MV-4-11 (cell line): ENCODE measurements at regions not wholly inside any gene's neighbourhood (a gene's known extent, or its start where the extent isn't known, plus 50 kb on each side); places are given as distances from the start of the nearest gene placed in this dataset.

Source experiments
- DNase-seq: peaks from one replicate; lab custom pipeline; 2025; lab: John Stamatoyannopoulos, UW

GRCh38 chr4:137310593-137311490 lies 221.5 kb downstream of the PCDH18 start:
- DNase-seq, result no peak

- DNase-seq, result no peak
Observed at GRCh38 chr4:137310166-137310565, 222.1 kb downstream of the PCDH18 start.

- no peak for DNase-seq
Observed at GRCh38 chr4:137309424-137309823, 222.9 kb downstream of the PCDH18 start.

GRCh38 chr4:137307806-137308205 lies 224.5 kb downstream of the PCDH18 start:
- DNase-seq, result no peak

GRCh38 chr4:137300776-137301175 lies 231.5 kb downstream of the PCDH18 start:
- DNase-seq, result no peak

GRCh38 chr4:137299281-137299680 lies 233.0 kb downstream of the PCDH18 start:
- no peak for DNase-seq

GRCh38 chr4:137293281-137293680 lies 239.0 kb downstream of the PCDH18 start:
- DNase-seq, result no peak

GRCh38 chr4:137283737-137284136 lies 248.6 kb downstream of the PCDH18 start:
- no peak for DNase-seq

- no peak for DNase-seq
Observed at GRCh38 chr4:137278431-137278830, 253.9 kb downstream of the PCDH18 start.

- no peak for DNase-seq
Observed at GRCh38 chr4:137274404-137274803, 257.9 kb downstream of the PCDH18 start.

GRCh38 chr4:137267024-137267423 lies 265.3 kb downstream of the PCDH18 start:
- no peak for DNase-seq

GRCh38 chr4:137266511-137266910 lies 265.8 kb downstream of the PCDH18 start:
- DNase-seq, result no peak

GRCh38 chr4:137263206-137263605 lies 269.1 kb downstream of the PCDH18 start:
- DNase-seq, result no peak

GRCh38 chr4:137253949-137254348 lies 278.3 kb downstream of the PCDH18 start:
- no peak for DNase-seq

- DNase-seq, result no peak
Observed at GRCh38 chr4:137249112-137249511, 283.2 kb downstream of the PCDH18 start.

- no peak for DNase-seq
Observed at GRCh38 chr4:137238456-137239162, 293.7 kb downstream of the PCDH18 start.

GRCh38 chr4:137226900-137227299 lies 305.4 kb downstream of the PCDH18 start:
- DNase-seq, result no peak

- no peak for DNase-seq
Observed at GRCh38 chr4:137226221-137226620, 306.1 kb downstream of the PCDH18 start.

- DNase-seq, result no peak
Observed at GRCh38 chr4:137213372-137214173, 318.7 kb downstream of the PCDH18 start.

GRCh38 chr4:137212601-137213000 lies 319.7 kb downstream of the PCDH18 start:
- DNase-seq, result no peak

- DNase-seq, result no peak
Observed at GRCh38 chr4:137209240-137209639, 323.1 kb downstream of the PCDH18 start.

- no peak for DNase-seq
Observed at GRCh38 chr4:137206781-137207180, 325.5 kb downstream of the PCDH18 start.
